ENCODE measurements at regions not wholly inside any gene's neighbourhood (a gene's known extent, or its start where the extent isn't known, plus 50 kb on each side); places are given as distances from the start of the nearest gene placed in this dataset.

- TF ChIP-seq CTCF (IDR thresholded peaks at IDR 0.05; ENCODE audit: low read length) (no peak), EZH2phosphoT487 (IDR thresholded peaks at IDR 0.05; ENCODE audit: low read length) (no peak), EZH2 (optimal IDR thresholded peaks at IDR 0.05; ENCODE audit: low read depth, low read length) (no peak)
These were observed 345.1 kb upstream of the SMIM31 start for GRCh38 chr4:164408831-164409230.
